Stimulated activated CD8-positive, alpha-beta memory T cell treated with anti-CD3 and anti-CD28 coated beads, Interleukin-7, amount 100 ng/mL, for 48 hours (primary cell): ENCODE measurements at regions not wholly inside any gene's neighbourhood (a gene's known extent, or its start where the extent isn't known, plus 50 kb on each side); places are given as distances from the start of the nearest gene placed in this dataset.

Experiments used
- DNase-seq, 2 donors: peaks; one replicate each; pipeline ENCODE4 v3.0.0-alpha.2; 2020; ENCODE audit warnings: low read depth in 1 of 2; ENCODE audit errors: extremely low read depth in 1 of 2

DNA sequence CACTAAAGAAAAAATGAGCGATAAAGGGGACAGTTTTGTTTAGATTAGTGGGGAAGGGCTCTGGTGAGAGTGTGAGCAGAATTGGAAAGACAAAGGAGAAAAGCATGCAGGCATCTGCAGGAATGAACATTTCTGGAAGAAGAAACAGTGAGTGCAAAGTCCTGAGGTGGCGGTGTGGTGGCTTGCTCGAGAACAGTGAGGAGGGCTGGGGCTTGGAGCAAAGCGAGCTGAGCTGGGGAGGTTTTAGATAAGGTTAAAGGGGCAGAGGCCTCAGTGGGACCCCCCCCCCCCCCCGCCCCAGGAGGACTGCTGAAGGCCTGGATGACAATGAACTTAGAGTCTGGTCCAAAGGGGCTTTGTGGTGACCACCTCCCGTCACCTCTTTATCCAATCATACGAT lies 202.7 kb upstream of the MVB12B start:
- no peak for DNase-seq

- DNase-seq: no peak
Measured at GRCh38 chr9:126125177-126125576, 201.5 kb upstream of the MVB12B start.

- DNase-seq: no peak
Measured at GRCh38 chr9:126125577-126125976, 201.1 kb upstream of the MVB12B start.

DNA sequence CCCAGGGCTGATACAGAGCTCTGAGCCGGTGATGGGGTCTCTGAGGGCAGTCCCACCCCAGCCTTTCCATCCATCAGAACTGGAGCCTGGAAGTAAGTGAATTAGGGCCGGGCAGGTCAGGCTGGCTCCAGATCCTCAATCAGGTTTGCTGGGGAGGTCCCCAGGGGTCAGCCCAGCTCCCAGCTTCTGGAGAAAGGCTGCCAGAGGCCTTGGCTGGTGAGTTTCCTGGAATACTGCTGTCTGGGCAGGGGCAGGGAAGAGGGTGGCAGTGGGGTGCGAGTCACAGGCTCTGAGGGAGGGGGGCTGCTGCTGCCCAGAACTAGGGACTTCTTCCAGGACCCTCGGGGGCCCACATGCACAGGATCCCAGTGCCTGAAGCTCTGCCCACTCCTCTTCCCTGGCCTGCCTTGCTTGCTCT lies 200.6 kb upstream of the MVB12B start:
- no peak for DNase-seq

GRCh38 chr9:126126807-126127206 lies 199.8 kb upstream of the MVB12B start:
- DNase-seq: no peak

DNA sequence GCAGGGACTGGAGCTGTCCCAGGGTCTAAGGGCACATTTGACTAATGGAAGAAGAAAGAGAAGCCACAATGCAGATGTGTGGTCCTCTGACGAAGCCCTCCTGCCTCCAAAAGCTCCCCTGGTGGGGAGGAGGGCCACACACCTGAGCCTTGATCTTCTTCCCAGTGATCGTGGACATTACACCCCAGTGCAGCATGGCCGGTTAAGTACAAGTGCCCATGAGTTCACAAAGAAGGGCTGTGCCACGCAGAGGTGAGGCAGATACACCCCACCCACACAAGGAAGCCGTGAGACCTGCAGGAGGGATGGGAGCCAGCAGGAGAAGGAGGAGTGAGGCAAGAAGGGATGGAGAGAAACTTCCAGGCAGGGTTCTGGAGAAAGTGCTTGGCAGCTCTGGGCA lies 199.0 kb upstream of the MVB12B start:
- no peak for DNase-seq

- DNase-seq: no peak
Measured at GRCh38 chr9:126128494-126129142, 198.0 kb upstream of the MVB12B start.

- DNase-seq: no peak
Measured at GRCh38 chr9:126131066-126132010, 195.3 kb upstream of the MVB12B start.

DNA sequence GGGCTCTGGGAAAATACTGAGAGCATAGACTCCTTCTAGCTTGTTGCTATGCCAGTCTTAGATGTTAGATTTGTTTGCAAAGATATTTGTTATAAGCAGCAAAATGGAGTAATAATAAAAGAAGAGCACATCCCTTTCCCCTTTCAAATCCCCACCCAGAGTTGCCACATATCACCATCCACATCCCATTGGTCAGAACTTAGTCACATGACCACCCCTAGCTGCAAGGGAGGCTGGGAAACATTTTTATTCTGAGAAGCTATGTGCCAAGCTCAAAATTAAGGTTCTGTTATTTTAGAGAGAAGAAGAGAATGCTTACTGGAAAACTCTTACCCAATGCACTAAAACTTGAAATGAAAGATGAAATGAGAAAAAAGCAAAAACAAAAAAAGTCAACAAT lies 193.9 kb upstream of the MVB12B start:
- DNase-seq: no peak

DNA sequence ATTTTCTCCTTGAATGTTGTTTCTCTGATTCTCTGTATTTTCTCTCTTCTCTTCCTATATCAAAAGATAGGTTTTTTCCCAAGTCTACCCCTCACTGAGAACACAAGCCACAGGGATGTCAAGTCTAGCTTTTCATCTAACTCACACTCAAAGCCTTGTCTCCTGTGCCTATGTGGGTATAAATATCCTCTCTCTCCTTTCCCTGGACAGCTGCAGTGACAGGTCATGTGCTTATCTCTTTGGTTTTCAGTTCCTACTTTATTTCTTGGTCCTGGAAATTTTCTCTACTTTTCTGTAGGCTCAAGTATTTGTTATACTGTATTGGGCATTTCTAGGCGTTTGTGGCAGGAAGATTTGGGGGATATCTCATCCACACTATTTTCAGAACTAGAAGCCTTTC lies 182.4 kb upstream of the MVB12B start:
- DNase-seq: no peak

DNA sequence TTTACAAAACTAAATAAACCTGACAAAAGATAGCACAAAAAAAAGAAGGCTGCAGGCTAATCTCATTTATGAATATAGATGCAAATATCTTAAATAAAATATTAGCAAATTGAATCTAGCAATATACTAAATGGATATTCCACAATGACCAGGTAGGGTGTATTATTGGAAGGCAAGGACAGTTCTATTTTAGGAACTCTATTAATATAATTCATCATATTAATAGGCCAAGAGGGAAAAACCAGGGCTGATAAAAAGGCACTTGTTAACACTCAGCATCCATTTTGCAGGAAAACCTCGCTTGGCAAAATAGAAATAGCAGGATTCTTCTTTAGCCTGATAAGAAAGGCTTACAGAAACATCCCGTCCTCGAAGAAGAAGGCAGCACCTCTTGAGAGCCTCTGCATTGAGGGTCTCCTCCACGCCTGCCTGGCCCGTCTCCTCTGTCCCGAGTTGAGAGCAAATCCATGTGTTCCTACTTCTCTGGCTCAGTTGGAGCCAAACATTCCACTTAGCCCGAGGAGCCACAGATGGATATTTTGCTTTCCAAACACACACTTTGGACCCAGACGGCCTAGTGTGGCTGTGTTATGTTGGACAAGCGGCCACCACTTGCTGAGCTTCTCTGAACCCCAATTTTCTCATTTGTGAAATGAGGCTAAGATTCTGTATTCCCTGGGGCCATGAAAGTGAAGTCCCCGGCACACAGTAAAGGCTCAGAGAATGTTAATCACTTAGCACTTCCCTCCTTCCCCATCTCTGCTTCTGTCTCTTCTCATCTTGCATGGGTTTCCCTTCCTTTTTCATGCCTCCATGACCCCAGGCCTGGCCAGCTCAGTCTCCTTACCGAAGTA lies 181.8 kb upstream of the MVB12B start:
- no peak for DNase-seq

DNA sequence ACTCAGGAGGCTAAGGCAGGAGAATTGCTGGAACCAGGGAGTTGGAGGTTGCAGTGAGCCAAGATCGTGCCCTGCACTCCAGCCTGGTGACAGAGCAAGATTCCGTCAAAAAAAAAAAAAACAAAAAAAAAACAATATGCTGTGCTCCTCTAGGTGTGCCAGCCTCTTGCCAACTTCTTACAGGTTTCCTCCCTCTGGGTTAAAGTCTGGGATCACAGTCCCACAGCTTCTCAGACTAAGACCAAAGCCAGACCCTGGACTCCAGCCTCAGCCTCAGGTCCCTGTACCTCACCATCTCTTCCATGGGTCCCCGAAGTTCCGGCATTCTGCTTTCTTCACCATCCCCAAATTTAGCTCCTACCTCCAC lies 180.8 kb upstream of the MVB12B start:
- no peak for DNase-seq

DNA sequence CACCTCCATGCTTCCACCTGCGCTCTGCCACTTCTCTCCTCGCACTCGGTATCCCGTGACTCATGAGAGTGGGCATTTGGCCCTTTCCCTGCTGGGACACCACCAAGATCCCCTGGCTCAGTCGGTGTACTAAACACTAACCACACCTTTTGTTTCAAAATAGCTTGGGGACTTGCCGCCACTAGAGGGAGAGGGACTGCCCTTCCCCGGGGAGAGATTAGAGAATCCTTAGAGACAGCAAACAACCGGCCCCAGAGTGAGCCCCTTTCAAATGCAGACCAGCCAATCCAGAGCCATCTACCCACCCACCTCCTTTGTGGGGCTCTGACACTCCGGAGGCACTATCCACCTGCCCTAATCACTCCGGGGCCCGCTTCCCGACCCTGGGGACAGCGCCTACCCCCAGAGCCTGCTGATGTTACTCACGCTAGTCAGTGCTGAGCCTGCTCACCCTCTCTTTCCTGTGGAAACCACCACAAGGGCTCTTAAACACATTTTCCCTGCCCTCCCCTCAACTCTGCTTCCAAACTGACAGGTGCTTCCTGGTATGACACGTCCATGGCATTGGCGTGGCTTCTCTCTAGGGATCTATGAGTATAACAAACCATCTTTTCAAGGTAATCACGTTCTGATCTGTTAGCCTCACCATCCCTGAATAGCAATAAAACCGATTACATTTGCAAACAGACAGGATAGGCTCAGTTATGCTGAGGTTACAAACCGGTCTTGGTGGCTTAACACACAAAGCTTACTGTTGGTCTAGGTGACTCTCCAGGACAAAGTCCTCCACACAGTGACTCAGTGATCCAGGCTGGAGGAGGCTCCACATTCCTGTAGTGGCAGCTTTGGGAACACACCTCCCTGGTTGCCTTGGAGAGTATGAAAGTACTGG lies 180.1 kb upstream of the MVB12B start:
- DNase-seq: peak; percentile 1 to 10

- DNase-seq: no peak
Measured at GRCh38 chr9:126147186-126147935, 179.3 kb upstream of the MVB12B start.

GRCh38 chr9:126147936-126148870 lies 178.4 kb upstream of the MVB12B start:
- DNase-seq: no peak

- no peak for DNase-seq
Measured at GRCh38 chr9:126148994-126149393, 177.6 kb upstream of the MVB12B start.

- DNase-seq: no peak
Measured at GRCh38 chr9:126149661-126150060, 177.0 kb upstream of the MVB12B start.

GRCh38 chr9:126150411-126151030 lies 176.1 kb upstream of the MVB12B start:
- DNase-seq: no peak
